ENCODE measurements at regions not wholly inside any gene's neighbourhood (a gene's known extent, or its start where the extent isn't known, plus 50 kb on each side); places are given as distances from the start of the nearest gene placed in this dataset.
A peak's percentile ranks its signal among the peaks of the same experiment; 100 is the strongest.

DNA sequence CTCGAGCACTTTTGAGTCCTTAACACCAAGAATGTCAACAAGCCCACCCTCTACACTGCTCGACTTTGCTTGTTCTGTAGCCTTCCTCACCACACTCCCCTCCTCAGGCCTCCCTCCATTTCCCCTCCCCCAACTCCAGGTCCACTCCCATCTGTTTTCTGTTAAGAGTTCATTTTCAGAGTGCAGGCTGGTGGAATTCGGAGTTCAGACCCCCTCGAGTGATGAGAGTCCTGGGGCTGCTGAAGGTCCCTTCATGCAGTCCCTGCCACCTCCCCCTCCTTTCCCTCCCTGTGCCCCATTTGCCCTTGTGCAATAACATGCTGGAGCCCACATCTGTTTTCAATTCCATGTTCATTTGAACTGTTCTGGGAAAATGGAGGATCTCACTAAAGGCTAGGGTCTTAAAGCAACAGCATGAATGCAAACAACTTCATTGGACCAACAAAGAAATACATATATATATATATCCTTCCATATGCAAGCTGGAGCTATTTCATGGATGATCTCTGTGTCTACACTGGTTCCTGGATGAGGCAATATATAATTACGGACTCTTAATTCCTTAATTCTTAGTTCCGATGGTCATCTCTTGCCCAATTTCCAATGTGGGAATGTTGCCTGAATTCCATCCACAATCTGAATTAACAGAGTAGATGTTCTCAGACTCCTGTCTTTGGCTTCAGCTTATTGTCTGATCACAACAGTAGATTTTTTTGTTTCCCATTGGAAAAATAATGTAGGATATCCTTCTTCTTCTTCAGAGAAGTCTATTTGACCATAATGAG, 340.4 kb downstream of the ETS1 start:
- no peak for DNase-seq

DNA sequence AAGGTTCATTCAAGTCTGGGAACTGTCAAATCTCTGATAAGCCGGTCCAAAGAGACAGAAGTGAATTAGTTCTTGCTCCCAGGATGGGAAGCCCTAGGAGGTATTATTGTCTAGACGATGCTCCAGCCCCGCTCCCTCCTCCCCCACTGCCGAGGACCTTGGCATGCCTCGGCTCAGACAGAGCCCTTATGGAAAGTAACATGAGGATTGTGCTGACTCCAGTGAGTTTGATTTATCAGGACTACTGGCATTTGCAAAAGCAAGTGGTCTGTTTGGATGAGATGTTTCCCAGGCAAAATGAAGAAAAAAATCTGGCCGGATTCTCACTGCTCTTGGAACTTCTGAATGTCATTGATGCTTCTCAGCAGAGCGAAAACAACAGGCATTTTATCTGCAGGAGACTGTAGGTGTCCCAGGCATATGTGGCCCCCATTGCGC, 341.0 kb downstream of the ETS1 start:
- DNase-seq = no peak

DNA sequence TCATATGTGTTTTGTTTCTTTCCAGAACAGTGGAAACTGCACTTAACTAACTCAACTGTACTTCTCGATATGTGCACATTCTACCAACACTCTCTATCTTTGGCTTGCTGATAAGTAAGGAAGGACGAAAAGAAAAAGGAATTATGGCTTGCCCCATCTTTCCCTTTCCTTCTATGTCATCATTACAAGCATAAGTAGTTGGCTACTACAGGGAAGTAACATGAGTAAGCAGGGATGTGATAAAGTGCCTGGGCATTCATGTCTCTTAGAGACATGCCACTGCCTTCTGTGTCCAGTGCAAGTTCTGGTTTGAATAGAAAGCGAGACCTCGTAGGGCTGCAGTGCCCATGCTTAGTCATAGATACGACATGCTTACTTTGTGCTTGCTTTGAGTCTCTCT, 342.5 kb downstream of the ETS1 start:
- peak; percentile 27 for DNase-seq

DNA sequence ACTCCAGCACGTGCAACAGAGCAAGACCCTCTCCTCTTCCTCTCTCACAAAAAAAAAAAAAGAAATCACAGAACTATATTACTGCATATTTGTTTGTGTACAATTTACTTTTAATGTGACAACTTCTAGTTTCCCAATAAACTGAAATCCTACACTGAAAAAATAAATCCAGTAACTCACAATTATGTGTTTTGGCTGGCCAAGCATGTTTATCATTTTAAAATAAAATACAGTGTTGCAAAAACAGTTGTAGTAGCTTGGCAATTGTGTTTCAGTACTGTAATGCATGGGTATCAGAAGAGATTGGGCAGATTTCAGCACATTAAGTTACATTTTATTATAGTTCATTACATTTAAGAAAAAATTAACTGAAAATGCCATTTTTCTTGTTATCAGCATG, 344.9 kb downstream of the ETS1 start:
- no peak for DNase-seq

DNA sequence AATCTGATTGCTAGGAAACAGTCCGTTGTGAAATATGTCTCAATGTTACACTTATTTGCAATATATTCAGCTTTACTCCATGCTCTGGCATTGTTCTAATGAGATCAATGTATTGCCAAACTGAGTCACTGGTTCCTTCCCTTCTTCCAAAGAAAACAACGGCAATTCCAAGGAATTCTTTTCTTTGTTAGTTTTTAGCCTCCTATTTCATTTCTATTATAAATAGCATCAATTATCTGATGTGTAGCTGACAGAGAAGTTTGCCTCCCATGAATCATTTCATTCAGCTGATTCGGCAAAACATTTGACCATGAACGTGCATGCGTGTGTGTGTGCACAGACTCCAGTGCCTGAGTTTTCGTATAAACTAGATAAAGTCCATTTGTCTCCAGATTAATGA, 346.8 kb downstream of the ETS1 start:
- no peak for DNase-seq

DNA sequence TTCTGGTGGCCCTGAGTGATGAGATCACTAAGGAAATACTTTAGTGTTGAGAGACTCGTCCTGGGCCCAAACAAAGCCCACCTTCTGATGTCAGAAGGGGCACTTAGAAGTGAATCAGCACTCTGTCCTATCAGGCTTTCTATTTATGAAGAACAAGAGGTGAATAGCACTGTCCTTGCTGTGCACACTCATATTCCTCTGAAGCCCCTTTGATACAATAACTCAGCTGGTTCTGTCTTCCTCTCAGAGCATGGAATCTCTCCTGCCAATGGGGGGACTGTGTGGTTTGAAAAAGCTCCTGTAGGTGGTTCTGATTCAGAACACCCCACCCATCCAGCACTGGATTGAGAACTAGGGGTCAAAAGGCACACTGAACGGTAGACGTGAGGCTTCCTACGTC, 348.1 kb downstream of the ETS1 start:
- no peak for DNase-seq

DNA sequence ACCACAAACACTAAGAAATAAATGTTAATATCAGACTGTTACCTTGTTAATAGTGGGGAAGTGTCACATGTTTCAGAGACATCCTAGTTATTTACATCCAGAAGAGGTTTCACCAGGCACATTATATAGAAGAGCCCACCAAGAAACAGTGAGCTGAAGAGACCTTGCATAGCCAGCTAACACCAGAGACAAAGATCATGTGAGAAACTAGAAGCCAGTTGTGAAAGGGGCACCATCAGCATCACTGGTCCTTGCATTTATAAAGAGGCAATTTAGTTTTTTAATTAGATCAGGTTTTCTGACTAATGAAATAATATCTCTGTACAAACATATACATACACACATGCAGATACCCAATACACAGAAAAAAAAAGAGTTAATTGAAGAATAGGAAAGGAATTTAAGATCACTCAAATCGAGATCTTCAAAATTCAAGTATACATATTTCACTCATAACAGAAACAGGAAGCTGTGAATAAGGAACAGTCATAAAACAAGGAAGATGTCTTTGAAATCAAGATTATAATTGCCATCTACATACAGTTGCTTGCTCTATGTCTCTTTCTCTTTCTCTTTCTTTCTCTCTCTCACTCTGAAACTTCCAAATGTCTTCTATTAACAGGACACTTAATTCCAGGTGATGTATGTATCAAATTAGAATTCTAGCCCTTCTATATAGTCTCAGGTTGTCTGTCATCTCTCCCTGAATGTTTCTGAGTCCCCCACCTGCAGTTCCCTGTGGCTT, 348.7 kb downstream of the ETS1 start:
- DNase-seq = peak; percentile 80

DNA sequence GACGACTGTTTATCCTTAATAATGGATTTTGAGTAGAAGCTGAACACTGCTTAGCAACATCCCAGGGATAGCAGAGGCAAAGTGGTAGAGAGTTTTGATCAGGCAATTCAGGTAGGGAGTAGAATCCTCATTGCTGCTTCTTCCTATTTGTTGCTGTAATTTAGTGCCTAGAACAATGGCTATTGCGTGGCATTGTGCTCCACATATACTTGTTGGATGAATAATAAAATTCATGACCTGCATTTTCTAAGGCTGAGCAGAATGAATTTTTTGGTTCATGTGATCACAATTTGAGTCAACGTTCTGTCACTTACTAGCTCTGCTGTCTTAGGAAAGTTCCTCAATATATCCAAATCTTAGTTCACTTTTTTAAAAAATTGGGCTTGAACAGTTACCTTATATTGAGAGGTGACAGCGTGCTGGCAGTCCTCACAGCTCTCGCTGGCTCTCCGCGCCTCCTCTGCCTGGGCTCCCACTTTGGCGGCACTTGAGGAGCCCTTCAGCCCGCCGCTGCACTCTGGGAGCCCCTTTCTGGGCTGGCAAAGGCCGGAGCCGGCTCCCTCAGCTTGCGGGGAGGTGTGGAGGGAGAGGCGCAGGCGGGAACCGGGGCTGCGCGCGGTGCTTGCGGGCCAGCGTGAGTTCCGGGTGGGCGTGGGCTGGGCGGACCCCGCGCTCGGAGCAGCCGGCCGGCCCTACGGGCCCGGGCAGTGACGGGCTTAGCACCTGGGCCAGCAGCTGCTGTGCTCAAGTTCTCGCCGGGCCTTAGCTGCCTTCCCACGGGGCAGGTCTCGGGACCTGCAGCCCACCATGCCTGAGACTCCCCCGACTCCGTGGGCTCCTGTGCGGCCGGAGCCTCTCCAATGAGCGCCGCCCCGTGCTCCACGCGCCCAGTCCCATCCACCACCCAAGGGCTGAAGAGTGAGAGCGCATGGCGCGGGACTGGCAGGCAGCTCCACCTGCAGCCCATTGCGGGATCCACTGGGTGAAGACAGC, 350.6 kb downstream of the ETS1 start:
- DNase-seq = peak; percentile 6

DNA sequence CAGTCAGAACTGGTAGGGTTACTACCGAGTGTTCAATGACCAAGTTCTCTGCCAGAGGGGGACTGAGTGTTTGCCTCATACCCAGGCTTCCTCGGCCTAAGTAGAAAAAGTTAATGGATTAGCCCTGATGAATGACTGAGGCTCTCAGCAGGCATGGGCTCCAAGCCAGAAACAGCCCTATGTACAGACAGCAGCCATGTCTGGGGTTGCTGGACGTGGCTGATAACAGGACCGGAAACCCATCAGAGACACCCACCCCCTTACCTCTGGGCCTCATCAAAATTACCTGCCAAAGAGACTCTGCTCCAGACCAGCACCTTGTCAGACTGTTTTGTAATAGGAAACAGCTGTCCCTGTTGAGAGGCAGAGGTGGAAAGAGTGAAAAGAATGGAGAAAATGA, 351.4 kb downstream of the ETS1 start:
- DNase-seq = no peak

DNA sequence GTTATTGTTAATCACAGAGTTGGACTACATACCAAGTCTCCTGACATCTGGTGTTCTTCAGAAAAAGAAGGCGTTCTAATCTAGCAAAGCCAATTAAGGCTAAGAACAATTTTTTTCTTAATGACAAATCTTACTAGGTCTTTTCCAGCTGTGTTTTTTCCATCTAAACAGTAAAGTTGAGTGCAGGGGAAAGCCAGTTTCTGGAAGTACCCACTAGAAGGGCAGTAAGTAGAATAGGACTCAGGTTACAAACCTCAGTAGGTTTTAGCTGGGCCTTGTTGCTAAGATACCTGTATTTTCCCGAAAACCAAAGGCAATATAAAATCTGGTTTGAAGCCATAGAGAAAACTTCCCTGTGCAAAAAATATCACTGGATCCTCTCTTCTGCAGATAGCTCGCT, 351.9 kb downstream of the ETS1 start:
- no peak for DNase-seq

DNA sequence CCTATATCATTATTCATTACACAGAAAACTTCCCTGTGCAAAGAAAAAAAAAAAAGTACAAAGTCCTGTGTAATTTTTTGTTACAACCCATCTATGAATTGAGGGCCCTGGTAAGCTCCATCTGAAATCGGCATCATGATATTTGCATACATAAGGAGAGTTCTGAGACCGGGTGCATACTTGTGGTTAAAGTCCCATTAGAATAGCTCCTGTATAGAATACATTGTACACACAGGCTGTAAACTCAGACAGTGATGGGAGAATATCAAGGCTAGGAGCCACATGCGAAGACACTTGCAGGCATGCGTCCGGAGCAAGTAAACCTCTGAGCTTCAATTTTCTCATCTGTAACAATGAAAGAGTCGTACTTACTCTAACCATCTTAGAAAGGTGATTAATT, 353.2 kb downstream of the ETS1 start:
- DNase-seq = no peak

DNA sequence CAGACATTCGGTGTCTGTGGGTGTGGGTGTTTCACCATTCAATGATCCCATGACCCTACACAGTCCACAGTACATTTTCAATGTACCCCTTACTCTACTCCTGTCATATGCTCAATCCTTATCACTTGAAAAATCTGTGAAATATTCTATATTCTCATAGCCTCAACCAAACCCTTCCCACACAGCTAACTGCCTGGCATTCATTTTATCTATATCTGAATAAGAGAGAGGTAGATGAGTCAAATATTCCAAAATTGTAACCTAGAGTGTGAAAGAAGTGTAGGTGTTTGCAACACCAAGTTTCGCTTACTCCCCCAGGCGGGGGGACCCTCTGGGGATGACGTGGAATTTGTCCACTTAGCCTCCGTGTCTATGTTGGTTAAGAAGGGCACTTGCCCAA, 354.8 kb downstream of the ETS1 start:
- no peak for DNase-seq

DNA sequence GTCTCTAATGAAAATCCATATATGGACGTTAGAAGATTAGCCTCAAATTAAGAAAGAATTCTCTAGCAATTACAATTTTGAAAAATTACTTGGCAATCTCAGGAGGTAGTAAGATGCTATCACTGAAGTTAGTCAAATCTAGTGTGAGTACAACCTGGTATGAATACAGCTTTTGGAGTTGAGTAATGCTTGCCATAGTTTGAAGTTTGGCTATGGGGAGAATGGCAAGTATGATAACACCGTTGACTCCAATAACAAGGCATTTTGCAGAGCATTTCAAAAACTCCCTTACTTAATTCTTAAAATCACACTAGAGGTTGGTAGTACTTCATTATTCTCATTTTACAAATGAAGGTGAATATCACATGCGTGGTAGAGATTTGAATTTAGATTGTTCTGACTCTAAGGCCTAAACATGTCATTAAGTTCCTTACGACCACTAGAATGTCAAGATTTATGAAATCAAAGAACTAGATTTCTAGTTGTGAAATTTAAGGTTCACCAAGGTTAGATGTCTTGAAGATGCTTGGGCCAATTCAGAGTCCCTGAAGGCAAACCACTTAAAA, 355.4 kb downstream of the ETS1 start:
- no peak for DNase-seq

DNA sequence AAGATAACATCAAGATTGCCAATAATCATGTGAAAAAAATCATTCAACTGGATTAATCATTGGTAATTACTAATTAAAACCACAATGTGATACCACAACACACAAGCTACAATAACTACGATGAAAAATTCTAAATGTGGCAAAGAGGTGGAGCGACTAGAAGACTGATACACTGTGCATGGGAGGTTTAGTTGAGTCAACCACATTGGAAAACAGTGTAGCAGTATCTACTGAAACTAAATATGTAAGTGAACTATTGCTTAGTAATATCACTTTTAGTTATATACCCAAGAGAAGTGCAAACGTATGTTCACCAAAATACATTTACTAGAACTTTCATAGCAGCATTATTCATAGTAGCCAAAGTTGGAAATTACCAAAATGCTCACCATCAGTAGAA, 359.9 kb downstream of the ETS1 start:
- no peak for DNase-seq

DNA sequence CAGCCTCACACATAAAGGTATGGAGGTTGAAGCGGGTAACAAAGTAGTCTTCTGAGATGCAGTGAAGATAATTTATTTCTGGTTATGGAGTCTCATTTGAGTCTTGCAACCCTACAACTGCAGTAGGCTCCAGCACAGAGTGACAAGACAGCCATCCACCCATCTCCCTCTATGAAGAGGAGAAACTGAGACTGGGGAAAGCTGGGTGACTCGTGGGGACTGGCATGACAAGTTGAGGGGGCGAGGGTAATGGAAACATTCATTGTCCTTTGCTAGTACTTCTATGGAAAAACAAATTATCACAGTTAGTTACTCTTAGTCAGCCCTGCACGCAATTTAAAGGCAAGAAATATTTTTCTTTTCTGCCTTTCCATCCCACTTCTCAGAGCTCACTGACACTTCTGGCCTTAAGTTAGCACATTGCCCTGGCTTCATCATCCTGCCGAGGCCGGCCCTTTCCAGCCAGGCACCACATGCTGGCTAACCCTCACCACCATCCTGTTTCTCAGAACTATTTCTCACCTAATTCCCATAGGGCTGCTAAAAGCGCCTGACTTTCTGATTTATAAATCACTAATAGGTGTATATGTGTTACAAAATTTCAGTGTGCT, 361.1 kb downstream of the ETS1 start:
- DNase-seq = no peak

DNA sequence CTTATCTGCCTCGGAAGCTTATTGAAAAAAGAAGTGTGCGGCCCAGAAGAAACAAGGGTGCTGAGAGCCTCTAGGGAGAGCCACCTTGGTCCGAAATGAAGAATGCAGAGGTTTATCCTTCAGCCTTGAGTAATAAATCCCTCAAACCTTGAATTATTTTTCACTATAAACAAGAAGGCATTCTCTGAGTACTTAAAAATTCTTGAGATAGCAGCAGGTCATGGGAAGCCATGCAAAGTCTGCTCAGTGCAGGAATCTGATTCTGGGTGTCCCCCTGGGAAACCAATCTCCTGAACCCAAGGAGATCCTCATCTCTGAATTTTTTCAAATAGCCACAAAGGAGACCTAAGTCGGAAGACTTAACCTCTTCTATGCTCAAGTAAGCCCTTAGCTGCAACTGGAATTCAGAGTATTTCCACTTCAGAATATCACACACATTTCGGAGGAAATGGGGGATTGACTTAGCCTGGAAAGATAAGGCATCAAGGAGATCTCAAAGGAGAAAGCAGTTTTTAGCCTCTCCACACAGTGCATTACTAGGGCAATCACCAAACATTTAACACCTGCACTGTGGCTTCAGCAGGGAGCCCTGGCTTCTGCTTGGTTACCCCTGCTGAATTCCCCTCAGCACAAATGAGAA, 365.0 kb downstream of the ETS1 start:
- no peak for DNase-seq

DNA sequence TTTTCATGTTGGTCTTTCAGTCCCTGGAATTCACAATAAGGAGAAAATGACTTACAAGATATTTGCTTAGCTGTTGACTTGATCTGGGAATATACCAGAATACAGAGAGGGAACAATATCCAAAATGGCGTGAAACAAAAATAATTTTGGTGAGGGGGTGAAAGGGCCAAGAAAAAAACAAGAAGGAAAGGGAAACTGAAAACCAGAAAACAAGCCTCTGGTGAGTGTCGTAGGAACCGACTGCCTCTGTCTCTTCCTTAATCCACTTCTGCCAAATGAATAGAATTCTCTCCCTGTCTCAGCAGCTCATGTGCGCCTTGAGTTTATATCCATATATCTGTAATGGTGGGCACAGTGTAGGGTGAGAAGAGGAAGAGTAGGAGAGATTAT, 367.6 kb downstream of the ETS1 start:
- DNase-seq = peak; percentile 64

DNA sequence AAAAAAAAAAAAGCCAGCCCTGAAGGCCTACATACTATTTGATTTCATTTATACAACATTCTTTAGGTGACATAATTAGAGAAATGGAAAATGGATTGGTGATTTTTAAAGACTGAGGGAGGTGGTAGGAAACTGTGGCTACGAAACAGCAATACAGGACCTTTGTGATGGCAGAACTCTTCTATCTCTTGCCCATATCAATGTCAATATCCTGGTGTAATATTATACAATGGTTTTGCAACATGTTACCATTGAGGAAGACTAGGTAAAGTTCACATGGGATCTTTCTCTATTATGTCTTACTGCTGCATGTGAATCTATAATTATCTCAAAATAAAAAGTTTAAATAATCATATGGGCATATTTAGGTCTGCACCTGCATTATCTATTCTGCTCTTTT, 371.2 kb downstream of the ETS1 start:
- no peak for DNase-seq

DNA sequence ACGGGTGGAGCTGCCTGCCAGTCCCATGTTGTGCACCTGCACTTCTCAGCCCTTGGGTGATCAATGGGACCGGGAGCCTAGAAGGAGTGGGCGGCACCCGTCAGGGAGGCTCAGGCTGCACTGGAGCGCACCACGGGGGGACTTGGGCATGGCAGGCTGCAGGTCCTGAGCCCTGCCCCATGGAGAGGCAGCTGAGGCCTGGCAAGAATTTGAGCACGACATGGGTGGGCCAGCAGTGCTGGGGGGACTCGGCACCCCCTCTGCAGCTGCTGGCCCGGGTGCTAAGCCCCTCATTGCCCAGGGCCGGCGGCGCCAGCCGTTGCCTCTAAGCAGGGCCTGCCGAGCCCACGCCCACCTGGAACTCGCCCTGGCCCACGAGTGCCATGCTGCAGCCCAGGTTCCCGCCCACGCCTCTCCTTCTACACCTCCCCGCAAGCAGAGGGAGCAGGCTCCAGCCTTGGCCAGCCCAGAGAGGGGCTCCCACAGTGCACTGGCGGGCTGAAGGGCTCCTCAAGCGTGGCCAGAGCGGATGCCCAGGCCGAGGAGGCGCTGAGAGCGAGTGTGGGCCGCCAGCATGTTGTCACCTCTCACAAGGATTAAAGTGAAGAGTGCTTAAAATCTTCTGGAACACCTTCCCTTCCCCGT, 372.0 kb downstream of the ETS1 start:
- DNase-seq = no peak

DNA sequence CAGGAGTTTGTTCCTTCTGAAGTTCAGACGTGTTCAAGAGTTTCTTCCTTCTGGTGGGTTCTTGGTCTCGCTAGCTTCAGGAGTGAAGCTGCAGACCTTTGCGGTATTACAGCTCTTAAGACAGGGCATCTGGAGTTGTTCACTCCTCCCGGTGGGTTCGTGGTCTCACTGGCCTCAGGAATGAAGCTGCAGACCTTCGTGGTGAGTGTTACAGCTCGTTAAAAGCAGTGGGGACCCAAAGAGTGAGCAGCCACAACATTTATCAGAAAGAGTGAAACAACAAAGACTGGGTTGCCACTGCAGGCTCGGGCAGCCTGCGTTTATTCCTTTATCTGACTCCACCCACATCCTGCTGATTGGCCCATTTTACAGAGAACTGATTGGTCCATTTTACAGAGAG, 373.1 kb downstream of the ETS1 start:
- DNase-seq = no peak

DNA sequence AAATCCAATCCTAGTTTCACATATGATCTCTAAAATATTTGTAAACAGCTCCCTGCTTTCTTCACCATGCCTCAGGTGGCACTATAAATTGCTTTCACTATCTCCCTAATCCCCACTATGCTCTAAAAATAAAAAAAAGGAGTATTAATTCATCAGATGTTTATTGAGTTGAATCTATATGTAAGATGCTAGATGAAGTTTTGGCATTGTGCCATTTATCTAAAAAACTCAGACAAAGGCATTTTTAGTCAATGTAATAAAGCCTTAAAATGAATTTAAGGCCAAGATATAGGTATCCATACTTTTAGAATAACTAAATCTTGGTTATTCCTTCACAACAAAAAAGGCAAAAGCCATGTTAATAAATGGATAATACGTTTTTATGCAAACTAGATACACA, 373.9 kb downstream of the ETS1 start:
- no peak for DNase-seq

DNA sequence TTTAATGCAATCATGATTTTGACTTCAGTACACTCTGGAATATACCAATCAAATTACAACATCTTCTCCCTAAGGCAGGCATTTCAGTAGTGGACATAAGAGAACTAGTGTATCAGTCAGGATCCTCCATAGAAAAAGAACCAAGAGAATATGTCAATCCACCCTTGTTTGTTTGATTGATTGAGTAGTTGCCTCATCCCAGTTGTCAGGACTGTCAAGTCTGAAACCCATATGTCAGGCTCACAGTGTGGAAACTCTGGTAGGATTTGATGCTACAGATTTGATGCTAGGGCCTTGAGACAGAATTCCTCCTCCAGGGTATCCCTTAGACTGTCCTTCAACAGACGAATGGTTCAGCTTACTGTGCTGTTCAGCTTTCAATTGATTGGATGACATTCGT, 375.0 kb downstream of the ETS1 start:
- no peak for DNase-seq
